Activated T-cell treated with anti-CD3 and anti-CD28 coated beads, Interleukin-2, amount 50 U/mL, for 4 hours (primary cell): ENCODE measurements at regions not wholly inside any gene's neighbourhood (a gene's known extent, or its start where the extent isn't known, plus 50 kb on each side); places are given as distances from the start of the nearest gene placed in this dataset.

Experiments used
- ATAC-seq, 2 donors: fragments of 200-7000 bp; cut with Tn5 transposase; one replicate each; pipeline ENCODE4 v1.10.0; 2021
- DNase-seq: peaks from one replicate; pipeline ENCODE4 v3.0.0-alpha.2; 2020
- H3K27me3 Mint-ChIP-seq: one replicate; pipeline ENCODE4 v1.8.0; 2021; ENCODE audit warnings: low read depth, mixed read lengths
- H3K36me3 Mint-ChIP-seq: one replicate; pipeline ENCODE4 v1.8.0; 2022; ENCODE audit warnings: mixed read lengths; ENCODE audit not compliant: insufficient read depth
- H3K4me1 Mint-ChIP-seq: one replicate; pipeline ENCODE4 v1.8.0; 2021; ENCODE audit warnings: low read depth, mixed read lengths
- H3K4me3 Mint-ChIP-seq: one replicate; pipeline ENCODE4 v1.8.0; 2021; ENCODE audit warnings: mild to moderate bottlenecking, moderate library complexity, mixed read lengths
- H3K9me3 Mint-ChIP-seq: one replicate; pipeline ENCODE4 v1.8.0; 2021; ENCODE audit warnings: mixed read lengths

DNA sequence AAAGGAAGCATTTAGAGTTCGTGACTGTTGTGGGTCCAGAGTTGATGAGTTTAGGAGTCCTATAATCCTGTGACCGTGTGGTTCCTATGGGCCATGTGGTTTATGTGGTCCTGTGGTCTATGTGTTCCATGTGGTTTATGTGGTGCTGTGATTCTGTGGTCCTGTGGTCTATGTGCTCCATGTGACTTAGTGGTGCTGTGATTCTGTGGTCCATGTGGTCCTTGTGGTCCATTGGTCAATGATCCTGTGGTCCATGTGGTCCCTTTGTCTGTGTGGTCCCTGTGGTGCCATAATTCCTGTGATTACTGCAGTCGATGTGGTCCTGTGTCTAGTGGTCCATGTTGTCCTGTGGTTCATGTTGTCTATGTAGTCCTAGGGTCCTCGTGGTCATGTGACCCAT lies 167.3 kb downstream of the TMEM18 start:
- no peaks in the 10 kb centered on the region for H3K36me3 Mint-ChIP-seq
- H3K4me1 Mint-ChIP-seq = no peaks in the 10 kb centered on the region
- ATAC-seq (no peak), DNase-seq (no peak)
- H3K27me3 Mint-ChIP-seq = peaks cover 4% of the 10 kb centered on the region
- no peak overlapping the region for H3K4me3 Mint-ChIP-seq
- peaks cover 2% of the 10 kb centered on the region for H3K9me3 Mint-ChIP-seq

DNA sequence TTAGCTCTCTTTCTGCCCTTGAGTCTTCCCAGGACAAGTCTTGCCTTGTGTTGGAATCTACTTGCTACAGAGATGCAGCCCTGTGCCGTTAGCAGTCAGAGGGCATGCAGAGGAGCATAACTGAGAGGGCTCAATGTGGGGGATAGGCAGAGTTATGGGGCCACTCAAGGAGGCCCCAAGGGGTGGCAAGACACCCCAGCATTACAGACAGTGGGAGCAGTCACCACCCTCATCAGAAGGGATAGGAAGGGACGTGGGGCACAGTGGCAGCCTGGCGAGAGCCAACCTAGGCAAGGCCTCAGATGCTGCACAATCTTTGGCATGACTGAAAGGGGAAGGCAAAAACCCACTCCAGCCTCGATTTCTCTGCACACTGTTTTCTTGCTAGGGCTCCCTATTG lies 169.1 kb downstream of the TMEM18 start:
- H3K36me3 Mint-ChIP-seq = no peaks in the 10 kb centered on the region
- peaks cover 5% of the 10 kb centered on the region for H3K27me3 Mint-ChIP-seq
- H3K4me1 Mint-ChIP-seq = no peaks in the 10 kb centered on the region
- ATAC-seq (no peak), DNase-seq (no peak)
- H3K4me3 Mint-ChIP-seq = no peak overlapping the region
- peaks cover 2% of the 10 kb centered on the region for H3K9me3 Mint-ChIP-seq

DNA sequence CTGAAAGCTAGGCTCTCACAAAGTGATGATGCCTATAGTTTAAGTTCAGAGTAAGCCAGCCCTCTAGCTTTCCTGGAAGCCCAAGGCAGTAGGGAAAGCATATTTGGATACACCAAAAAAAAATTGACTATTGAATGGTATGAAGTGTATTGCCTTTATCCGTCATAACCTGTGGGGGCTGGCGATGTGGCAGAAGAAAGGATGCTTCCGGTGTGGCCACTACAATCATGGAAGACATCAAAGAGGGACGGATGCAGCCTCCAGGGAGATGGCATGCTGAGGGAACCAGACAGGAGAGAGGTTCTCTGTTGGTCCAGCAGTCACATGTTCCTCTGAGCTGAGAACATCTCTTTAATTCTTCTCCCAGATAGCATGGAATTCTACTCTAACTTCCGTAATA lies 170.3 kb downstream of the TMEM18 start:
- H3K27me3 Mint-ChIP-seq = peaks cover 4% of the 10 kb centered on the region
- ATAC-seq = no peak
- no peaks in the 10 kb centered on the region for H3K4me1 Mint-ChIP-seq
- H3K9me3 Mint-ChIP-seq = peaks cover 2% of the 10 kb centered on the region
- no peaks in the 10 kb centered on the region for H3K36me3 Mint-ChIP-seq
- no peak for DNase-seq
- no peak overlapping the region for H3K4me3 Mint-ChIP-seq

DNA sequence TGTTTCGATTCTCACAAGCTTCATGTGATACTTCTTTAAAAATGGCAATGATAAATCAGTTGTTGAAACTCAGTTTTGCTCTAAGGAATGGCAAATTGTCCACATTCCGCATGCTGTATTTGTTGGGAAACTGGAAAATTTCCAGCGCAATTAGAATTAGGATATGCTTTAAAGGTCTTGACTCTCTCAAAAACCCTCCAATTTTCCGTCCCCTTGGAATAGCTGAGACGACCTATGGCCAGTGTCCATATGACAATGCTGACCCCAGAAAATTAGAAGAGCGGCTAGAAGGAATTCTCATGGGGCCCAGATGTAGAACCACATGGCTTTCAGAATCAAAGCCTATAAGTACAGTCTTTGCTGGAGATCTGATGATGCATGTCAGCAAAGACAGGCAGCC lies 170.8 kb downstream of the TMEM18 start:
- no peak for DNase-seq
- Mint-ChIP-seq H3K9me3 (peaks cover 2% of the 10 kb centered on the region), H3K27me3 (peaks cover 4% of the 10 kb centered on the region), H3K36me3 (no peaks in the 10 kb centered on the region), H3K4me3 (no peak overlapping the region), H3K4me1 (no peaks in the 10 kb centered on the region)
- ATAC-seq = no peak

DNA sequence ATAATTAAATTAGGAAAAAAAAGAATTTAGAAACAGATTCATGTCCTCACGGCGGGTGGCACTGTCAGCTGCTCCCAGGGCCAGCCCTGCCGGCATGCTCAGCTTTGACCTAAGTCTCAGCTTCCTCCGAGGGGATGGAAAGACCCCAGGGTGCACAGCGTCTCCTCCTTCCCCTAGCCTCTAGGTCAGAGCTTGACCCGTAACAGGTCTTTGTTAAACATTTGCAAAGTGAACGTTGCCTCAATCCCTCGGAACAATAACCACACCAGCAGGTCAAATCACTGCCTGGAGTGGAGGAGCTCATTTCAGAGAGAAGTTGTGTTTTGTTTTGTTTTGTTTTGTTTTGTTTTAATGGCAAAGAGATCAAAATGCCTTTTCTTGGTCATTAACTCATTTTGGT lies 171.3 kb downstream of the TMEM18 start:
- Mint-ChIP-seq H3K36me3 (no peaks in the 10 kb centered on the region), H3K27me3 (peaks cover 8% of the 10 kb centered on the region), H3K4me1 (no peaks in the 10 kb centered on the region), H3K9me3 (peaks cover 2% of the 10 kb centered on the region), H3K4me3 (no peak overlapping the region)
- DNase-seq (no peak), ATAC-seq (no peak)

DNA sequence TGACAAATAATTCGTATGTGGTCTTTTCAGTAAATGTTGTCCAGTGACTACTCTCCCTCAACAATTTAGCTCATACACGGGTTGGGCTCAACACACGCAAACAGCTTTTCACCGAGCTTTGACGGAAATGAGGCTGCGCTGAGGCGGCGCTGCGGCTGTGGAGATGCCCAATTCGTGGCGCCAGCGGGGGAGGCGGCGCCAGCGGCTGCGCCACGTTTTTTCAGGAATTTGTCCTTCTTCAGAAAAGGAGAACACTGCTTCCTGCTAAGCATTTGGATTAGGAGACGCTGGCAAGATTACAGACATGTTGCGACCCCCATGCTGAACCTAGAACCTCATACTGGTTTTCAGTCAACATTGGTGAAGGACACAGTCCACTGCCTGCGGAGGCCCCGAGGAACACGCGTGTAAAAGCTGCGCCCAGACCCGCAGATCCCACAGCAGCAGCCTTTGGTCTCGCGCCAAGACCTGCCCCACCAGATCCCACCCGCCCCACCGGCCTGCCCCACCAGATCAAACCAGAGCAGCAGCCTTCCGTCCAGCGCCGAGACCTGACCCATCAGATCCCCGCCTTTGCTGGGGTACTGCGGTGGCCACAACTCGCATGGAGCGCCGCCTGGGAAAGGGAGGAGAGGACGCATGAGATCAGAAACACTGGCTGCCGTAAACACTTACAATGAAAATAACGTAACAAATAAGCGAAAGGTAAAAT lies 173.8 kb downstream of the TMEM18 start:
- H3K4me3 Mint-ChIP-seq = no peak overlapping the region
- no peaks in the 10 kb centered on the region for H3K36me3 Mint-ChIP-seq
- H3K4me1 Mint-ChIP-seq = no peaks in the 10 kb centered on the region
- no peaks in the 10 kb centered on the region for H3K9me3 Mint-ChIP-seq
- peaks cover 8% of the 10 kb centered on the region for H3K27me3 Mint-ChIP-seq
- ATAC-seq (no peak), DNase-seq (no peak)

DNA sequence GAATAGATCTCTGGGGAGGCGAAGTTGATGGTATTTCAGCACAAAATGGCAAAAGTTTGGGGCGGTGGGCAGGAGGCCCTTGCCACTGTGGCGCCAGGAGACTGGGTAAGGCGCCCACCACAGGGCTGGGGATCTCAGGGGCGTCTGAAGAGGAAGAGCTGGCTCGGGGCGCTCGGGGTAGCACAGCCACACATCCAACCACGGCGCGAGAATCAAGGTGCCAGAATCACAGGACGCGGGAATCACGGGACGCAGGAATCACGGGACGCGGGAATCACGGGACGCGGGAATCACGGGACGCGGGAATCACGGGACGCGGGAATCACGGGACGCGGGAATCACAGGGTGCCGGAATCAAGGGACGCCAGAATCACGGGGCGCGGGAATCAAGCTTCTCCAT lies 174.4 kb downstream of the TMEM18 start:
- Mint-ChIP-seq H3K27me3 (peaks cover 8% of the 10 kb centered on the region), H3K4me1 (no peaks in the 10 kb centered on the region), H3K4me3 (no peak overlapping the region), H3K36me3 (no peaks in the 10 kb centered on the region), H3K9me3 (no peaks in the 10 kb centered on the region)
- ATAC-seq (no peak), DNase-seq (no peak)

DNA sequence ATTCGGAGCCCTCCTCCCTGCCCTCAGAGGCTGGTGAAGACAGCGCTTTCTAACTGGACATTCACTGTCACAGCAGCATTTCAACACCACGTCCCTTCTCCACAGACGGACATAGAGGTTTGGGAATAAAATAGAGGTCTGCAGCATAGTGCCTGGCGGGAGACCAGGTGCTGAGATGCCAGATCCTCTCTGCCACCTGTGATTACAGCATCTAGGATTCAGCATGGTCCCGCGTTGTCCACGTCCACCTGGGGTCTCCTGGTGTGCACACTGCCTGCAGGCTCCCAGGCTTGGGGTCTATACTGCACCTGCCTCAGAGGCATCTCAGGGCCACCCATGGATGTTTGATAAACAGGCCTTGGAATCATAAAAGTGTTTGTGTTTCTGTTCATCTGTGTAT lies 175.5 kb downstream of the TMEM18 start:
- H3K27me3 Mint-ChIP-seq = peaks cover 8% of the 10 kb centered on the region
- ATAC-seq = no peak
- no peaks in the 10 kb centered on the region for H3K9me3 Mint-ChIP-seq
- no peaks in the 10 kb centered on the region for H3K36me3 Mint-ChIP-seq
- DNase-seq = no peak
- no peaks in the 10 kb centered on the region for H3K4me1 Mint-ChIP-seq
- H3K4me3 Mint-ChIP-seq = no peak overlapping the region

DNA sequence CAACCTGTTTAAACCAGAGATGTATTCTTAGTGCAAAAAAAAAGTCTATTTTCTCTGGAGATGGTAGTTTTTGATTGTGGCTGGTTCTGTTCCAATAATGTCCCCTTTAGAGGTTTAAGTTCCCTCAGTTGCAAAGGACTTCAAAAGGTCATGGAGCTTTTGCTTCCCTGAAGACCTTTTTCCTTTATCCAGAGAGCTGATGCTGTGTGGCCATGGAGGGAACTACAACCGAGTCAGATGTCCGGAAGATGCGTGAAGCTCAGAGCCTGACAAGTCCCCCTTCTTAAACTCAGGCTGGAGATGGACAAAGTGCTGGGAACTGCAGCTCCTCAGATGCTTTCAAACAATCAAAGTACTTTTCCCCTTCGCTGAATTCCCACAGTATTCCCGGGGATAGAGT lies 176.1 kb downstream of the TMEM18 start:
- Mint-ChIP-seq H3K27me3 (peaks cover 8% of the 10 kb centered on the region), H3K36me3 (no peaks in the 10 kb centered on the region), H3K9me3 (no peaks in the 10 kb centered on the region), H3K4me3 (no peak overlapping the region), H3K4me1 (no peaks in the 10 kb centered on the region)
- no peak for ATAC-seq
- no peak for DNase-seq

DNA sequence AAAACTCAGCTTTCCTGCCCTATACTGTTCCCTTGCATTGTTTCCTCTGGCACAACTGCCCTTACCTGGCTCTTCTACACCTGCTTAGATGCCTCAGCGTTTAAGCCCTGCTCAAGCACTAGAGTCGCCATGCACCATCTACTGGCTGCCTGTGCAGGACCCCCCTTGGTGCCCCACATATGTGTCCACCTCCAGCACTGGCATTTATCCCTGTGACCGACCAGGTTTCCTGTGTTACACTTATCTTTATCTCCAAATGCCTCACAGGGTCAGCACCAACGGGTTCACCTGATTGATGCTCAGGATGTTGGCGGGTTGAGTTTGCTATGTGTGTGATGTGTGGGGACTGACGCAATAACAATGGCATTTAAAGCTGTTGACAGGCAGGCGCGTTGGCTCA lies 177.5 kb downstream of the TMEM18 start:
- DNase-seq (no peak), ATAC-seq (no peak)
- H3K4me1 Mint-ChIP-seq = no peaks in the 10 kb centered on the region
- H3K9me3 Mint-ChIP-seq = no peaks in the 10 kb centered on the region
- H3K27me3 Mint-ChIP-seq = peaks cover 8% of the 10 kb centered on the region
- H3K4me3 Mint-ChIP-seq = no peak overlapping the region
- H3K36me3 Mint-ChIP-seq = no peaks in the 10 kb centered on the region

DNA sequence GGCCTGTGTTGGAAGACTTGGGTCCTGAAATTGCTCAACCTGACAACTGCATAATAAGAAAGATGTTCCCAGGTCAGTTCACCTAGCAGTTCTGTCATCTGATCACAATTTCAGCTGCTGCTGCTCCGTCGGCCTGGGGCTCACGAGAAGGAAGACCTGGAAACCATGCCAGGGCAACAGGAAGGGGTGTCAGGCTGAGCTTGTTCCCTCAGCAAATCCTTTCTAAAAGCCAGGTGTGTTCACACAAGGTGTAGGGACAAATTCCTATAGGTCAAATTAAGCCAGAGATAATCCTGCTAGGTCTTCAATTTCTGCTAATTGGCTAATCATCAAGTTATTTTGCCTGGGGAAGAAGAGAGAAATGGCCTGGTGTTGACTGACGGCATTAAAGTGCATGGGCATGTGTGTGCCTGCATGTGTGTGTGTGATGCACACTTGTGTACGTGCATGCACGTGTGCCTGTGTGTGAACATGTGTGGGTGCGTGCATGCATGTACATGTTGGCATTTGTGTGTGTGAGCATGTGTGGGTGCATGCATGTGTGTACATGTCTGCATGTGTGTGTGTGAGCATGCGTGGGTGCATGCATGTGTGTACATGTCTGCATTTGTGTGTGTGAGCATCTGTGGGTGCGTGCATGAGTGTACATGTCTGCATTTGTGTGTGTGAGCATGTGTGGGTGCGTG lies 178.6 kb downstream of the TMEM18 start:
- no peak for ATAC-seq
- no peaks in the 10 kb centered on the region for H3K9me3 Mint-ChIP-seq
- no peaks in the 10 kb centered on the region for H3K4me1 Mint-ChIP-seq
- H3K36me3 Mint-ChIP-seq = no peaks in the 10 kb centered on the region
- H3K27me3 Mint-ChIP-seq = peaks cover 6% of the 10 kb centered on the region
- DNase-seq = no peak
- no peak overlapping the region for H3K4me3 Mint-ChIP-seq

DNA sequence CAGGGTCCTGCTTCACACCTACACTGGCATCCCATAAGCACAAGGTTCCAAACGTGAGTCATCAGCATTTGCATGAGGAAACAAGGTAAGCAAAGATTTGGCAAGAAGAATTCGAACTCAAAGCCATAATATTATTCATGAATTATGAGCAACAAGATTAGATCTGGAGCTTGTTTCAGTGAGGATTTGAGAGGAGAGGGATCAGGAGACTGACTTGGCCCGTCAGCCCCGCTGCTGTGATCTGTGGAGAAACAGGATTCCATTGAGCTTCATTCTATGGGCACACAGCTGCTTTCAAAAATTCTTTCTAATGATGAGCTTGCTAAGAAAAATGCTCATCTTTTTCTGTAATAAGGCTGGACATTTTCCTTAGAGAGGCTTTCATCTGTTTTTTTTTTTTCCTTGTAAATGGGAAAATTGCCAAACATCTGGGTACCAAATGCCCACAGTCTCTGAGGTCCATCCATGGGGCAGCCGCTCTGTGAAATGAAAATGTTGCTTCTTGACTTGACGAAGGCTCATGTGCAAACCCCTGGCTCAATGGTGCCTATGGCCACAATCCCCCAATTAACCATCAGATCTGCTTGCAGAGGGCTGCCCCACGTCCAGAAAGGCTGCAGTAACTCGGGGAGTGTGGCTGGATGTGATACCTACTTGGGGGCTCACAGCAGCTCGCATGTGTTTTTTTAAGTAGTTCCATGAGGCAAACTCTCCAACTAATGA lies 179.3 kb downstream of the TMEM18 start:
- no peak overlapping the region for H3K4me3 Mint-ChIP-seq
- ATAC-seq = no peak
- no peak for DNase-seq
- no peaks in the 10 kb centered on the region for H3K9me3 Mint-ChIP-seq
- H3K36me3 Mint-ChIP-seq = no peaks in the 10 kb centered on the region
- H3K27me3 Mint-ChIP-seq = peaks cover 6% of the 10 kb centered on the region
- no peaks in the 10 kb centered on the region for H3K4me1 Mint-ChIP-seq

DNA sequence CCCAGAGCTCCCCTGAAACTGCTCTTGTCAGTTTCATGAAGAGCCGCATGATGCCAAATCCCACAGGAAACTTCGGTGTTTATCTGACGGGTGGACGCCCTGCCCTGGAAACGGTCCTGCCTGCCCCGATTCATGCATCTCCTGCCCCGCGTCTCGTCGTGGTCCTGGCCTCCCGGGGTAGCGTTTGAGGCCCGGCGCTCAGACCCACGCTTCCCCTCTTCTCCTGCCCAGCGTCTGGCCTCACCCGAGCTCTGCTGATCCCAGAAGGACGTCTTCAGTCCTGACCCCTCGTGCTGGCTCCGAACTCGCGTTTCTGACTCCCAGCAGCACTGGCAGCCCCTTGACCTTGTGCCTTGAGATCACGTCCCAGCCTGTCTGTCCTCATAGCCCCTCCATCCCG lies 180.5 kb downstream of the TMEM18 start:
- DNase-seq (no peak), ATAC-seq (no peak)
- H3K4me3 Mint-ChIP-seq = no peak overlapping the region
- H3K36me3 Mint-ChIP-seq = no peaks in the 10 kb centered on the region
- peaks cover 11% of the 10 kb centered on the region for H3K27me3 Mint-ChIP-seq
- no peaks in the 10 kb centered on the region for H3K4me1 Mint-ChIP-seq
- H3K9me3 Mint-ChIP-seq = no peaks in the 10 kb centered on the region

DNA sequence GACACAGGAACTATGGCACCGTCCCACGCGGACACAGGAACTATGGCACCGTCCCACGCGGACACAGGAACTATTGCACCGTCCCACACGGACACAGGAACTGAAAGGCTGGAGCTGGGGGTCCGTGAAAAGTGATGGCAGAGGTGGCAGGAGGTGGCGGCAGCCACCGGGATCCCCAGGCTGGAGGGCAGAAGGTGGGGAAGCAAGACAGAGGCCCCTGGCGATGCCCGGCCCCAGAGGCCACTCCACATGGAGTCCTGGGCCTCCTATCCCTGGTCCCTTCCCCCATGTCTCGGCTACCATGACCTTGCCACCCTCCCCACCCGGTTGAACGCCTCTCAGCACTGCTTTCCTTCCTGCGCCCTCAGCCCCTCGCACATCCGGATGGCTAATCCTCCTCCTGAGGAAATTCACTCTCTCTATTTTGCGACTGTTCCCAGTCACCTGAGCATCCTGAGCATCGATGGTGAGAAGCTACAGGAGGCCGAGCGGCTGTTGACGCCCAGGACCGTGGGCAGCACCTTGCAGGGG lies 181.4 kb downstream of the TMEM18 start:
- Mint-ChIP-seq H3K27me3 (peaks cover 7% of the 10 kb centered on the region), H3K9me3 (no peaks in the 10 kb centered on the region), H3K36me3 (no peaks in the 10 kb centered on the region), H3K4me3 (no peak overlapping the region), H3K4me1 (no peaks in the 10 kb centered on the region)
- no peak for ATAC-seq
- DNase-seq = no peak

DNA sequence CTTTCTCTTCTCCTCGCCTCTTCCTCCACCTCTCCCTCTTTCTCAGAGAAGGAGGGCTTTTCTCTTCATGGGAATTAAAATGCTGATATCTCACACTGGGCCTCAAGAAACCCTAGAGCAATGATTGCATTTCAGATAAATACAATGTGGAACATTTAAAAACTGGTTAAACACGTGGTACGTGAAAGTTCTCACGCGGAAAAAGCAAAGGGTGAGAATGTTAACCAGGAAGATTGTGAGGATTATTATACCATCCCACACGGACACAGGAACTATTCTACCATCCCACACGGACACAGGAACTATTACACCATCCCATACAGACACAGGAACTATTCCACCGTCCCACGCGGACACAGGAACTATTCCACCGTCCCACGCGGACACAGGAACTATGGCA lies 182.4 kb downstream of the TMEM18 start:
- ATAC-seq (no peak), DNase-seq (no peak)
- Mint-ChIP-seq H3K9me3 (no peaks in the 10 kb centered on the region), H3K4me1 (no peaks in the 10 kb centered on the region), H3K4me3 (no peak overlapping the region), H3K27me3 (peaks cover 7% of the 10 kb centered on the region), H3K36me3 (no peaks in the 10 kb centered on the region)
